ENCODE measurements at regions not wholly inside any gene's neighbourhood (a gene's known extent, or its start where the extent isn't known, plus 50 kb on each side); places are given as distances from the start of the nearest gene placed in this dataset.

DNA sequence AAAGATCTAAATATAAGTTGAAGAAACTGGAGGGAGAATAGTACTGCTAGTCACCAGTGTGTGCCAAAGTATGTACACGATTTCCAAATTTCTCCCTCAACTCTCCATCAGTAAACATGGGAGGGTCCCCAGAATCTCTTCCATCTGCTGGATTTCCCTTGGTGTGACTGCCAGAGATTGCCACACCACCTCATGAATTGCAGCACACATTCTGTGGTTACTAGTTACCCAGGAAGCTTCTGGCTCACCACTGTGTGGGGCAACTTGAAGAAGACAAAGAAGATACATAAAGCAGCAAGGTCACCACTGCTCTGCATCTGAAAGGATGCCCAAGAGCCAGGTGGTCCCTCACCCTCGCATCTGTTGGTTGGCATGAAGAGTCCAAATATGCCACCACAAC, 191.7 kb upstream of the ESRRG start:
- peak in 1 of 2 donors; percentile 51 for DNase-seq (ENCODE audit: low read depth in 2 of 2)
- H3K27me3 ChIP-seq (ENCODE audit: control insufficient read depth, insufficient read depth, low read length), result no peaks in the 10 kb centered on the region

DNA sequence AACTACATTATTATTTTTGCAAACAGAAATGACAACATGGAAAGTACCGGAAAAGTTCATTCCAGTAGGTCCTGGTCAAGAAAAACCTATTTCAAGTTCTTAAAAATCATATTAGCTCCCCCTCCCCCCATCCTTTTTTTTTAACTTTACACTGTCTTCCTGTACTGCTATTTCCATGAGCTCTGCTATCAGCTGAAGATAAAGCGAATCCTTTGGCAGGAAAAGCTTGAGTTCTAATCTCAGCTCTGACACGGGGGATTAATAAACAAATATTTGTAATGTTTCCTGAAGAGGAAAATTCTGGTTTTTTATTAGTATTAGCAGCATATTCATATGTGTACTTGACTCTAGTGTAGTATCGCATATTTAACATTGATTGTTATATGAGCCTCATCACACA, 190.7 kb upstream of the ESRRG start:
- no peak overlapping the region for H2AFZ ChIP-seq (ENCODE audit: low read length)
- TF ChIP-seq, protein P1, sequence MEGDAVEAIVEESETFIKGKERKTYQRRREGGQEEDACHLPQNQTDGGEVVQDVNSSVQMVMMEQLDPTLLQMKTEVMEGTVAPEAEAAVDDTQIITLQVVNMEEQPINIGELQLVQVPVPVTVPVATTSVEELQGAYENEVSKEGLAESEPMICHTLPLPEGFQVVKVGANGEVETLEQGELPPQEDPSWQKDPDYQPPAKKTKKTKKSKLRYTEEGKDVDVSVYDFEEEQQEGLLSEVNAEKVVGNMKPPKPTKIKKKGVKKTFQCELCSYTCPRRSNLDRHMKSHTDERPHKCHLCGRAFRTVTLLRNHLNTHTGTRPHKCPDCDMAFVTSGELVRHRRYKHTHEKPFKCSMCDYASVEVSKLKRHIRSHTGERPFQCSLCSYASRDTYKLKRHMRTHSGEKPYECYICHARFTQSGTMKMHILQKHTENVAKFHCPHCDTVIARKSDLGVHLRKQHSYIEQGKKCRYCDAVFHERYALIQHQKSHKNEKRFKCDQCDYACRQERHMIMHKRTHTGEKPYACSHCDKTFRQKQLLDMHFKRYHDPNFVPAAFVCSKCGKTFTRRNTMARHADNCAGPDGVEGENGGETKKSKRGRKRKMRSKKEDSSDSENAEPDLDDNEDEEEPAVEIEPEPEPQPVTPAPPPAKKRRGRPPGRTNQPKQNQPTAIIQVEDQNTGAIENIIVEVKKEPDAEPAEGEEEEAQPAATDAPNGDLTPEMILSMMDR (conservative IDR thresholded peaks at IDR 0.05 in 1 of 2, IDR thresholded peaks at IDR 0.05 in 1 of 2; ENCODE audit: low read depth in 1 of 2, low read length in 2 of 2), result no peak
- TF ChIP-seq EZH2 (IDR thresholded peaks at IDR 0.05; ENCODE audit: low read length, missing control alignments), result no peak
- H4K20me1 ChIP-seq (ENCODE audit: control insufficient read depth, extremely low read depth, insufficient read depth, low read length), result no peaks in the 10 kb centered on the region
- no peaks in the 10 kb centered on the region for H3K9me3 ChIP-seq (ENCODE audit: control insufficient read depth, insufficient read depth, low read depth, low read length)
- no peak for DNase-seq (ENCODE audit: low read depth in 2 of 2)
- H3K36me3 ChIP-seq (ENCODE audit: control insufficient read depth, insufficient read depth, low read length), result no peaks in the 10 kb centered on the region
- H3K4me3 ChIP-seq (replicated peaks in 1 of 4; ENCODE audit: control extremely low read depth in 1 of 4, insufficient read depth in 1 of 4, low read depth in 3 of 4, low read length in 4 of 4), result no peak overlapping the region
- H3K27ac ChIP-seq (ENCODE audit: insufficient read depth, low read length), result no peak overlapping the region
- no peaks in the 10 kb centered on the region for H3K79me2 ChIP-seq (ENCODE audit: control insufficient read depth, insufficient read depth, low read length)
- H3K27me3 ChIP-seq (ENCODE audit: control insufficient read depth, insufficient read depth, low read length), result no peaks in the 10 kb centered on the region
- H3K4me1 ChIP-seq (ENCODE audit: control insufficient read depth, extremely low read depth, insufficient read depth, low read length), result no peaks in the 10 kb centered on the region
- no peak overlapping the region for H3K4me2 ChIP-seq (ENCODE audit: extremely low read depth, insufficient read depth, low read length)
- H3K9ac ChIP-seq (ENCODE audit: insufficient read depth, low read length), result no peak overlapping the region

More for the DNA sequence above, 191.7 kb upstream of the ESRRG start:
- H3K4me1 ChIP-seq (ENCODE audit: control insufficient read depth, extremely low read depth, insufficient read depth, low read length), result no peaks in the 10 kb centered on the region
- no peak overlapping the region for H3K4me2 ChIP-seq (ENCODE audit: extremely low read depth, insufficient read depth, low read length)
- no peak for TF ChIP-seq EZH2 (IDR thresholded peaks at IDR 0.05; ENCODE audit: low read length, missing control alignments)
- TF ChIP-seq, protein P1 (conservative IDR thresholded peaks at IDR 0.05 in 1 of 2, IDR thresholded peaks at IDR 0.05 in 1 of 2; ENCODE audit: low read depth in 1 of 2, low read length in 2 of 2), result no peak
- H2AFZ ChIP-seq (ENCODE audit: low read length), result no peak overlapping the region
- no peaks in the 10 kb centered on the region for H4K20me1 ChIP-seq (ENCODE audit: control insufficient read depth, extremely low read depth, insufficient read depth, low read length)
- H3K9ac ChIP-seq (ENCODE audit: insufficient read depth, low read length), result no peak overlapping the region
- no peaks in the 10 kb centered on the region for H3K79me2 ChIP-seq (ENCODE audit: control insufficient read depth, insufficient read depth, low read length)
- no peaks in the 10 kb centered on the region for H3K36me3 ChIP-seq (ENCODE audit: control insufficient read depth, insufficient read depth, low read length)
- no peak overlapping the region for H3K27ac ChIP-seq (ENCODE audit: insufficient read depth, low read length)
- no peaks in the 10 kb centered on the region for H3K9me3 ChIP-seq (ENCODE audit: control insufficient read depth, insufficient read depth, low read depth, low read length)
- H3K4me3 ChIP-seq (replicated peaks in 1 of 4; ENCODE audit: control extremely low read depth in 1 of 4, insufficient read depth in 1 of 4, low read depth in 3 of 4, low read length in 4 of 4), result no peak overlapping the region

GRCh38 chr1:216910081-216910840, 187.0 kb upstream of the ESRRG start:
- Histone ChIP-seq H3K9me3 (ENCODE audit: control insufficient read depth, insufficient read depth, low read depth, low read length) (no peaks in the 10 kb centered on the region), H3K27me3 (ENCODE audit: control insufficient read depth, insufficient read depth, low read length) (no peaks in the 10 kb centered on the region), H3K4me3 (replicated peaks in 1 of 4; ENCODE audit: control extremely low read depth in 1 of 4, insufficient read depth in 1 of 4, low read depth in 3 of 4, low read length in 4 of 4) (no peak overlapping the region), H3K4me2 (ENCODE audit: extremely low read depth, insufficient read depth, low read length) (no peak overlapping the region), H3K9ac (ENCODE audit: insufficient read depth, low read length) (no peak overlapping the region), H3K4me1 (ENCODE audit: control insufficient read depth, extremely low read depth, insufficient read depth, low read length) (no peaks in the 10 kb centered on the region), H3K79me2 (ENCODE audit: control insufficient read depth, insufficient read depth, low read length) (no peaks in the 10 kb centered on the region), H3K27ac (ENCODE audit: insufficient read depth, low read length) (no peak overlapping the region), H4K20me1 (ENCODE audit: control insufficient read depth, extremely low read depth, insufficient read depth, low read length) (no peaks in the 10 kb centered on the region), H2AFZ (ENCODE audit: low read length) (no peak overlapping the region), H3K36me3 (ENCODE audit: control insufficient read depth, insufficient read depth, low read length) (no peaks in the 10 kb centered on the region)
- DNase-seq (ENCODE audit: low read depth in 2 of 2), result peak; percentile 50 to 65
- TF ChIP-seq, protein P1 (conservative IDR thresholded peaks at IDR 0.05 in 1 of 2, IDR thresholded peaks at IDR 0.05 in 1 of 2; ENCODE audit: low read depth in 1 of 2, low read length in 2 of 2), result no peak
- no peak for TF ChIP-seq EZH2 (IDR thresholded peaks at IDR 0.05; ENCODE audit: low read length, missing control alignments)

Measured in fibroblast of lung (primary cell).